Lower leg skin (tissue), 3 donors: ENCODE measurements at regions not wholly inside any gene's neighbourhood (a gene's known extent, or its start where the extent isn't known, plus 50 kb on each side); places are given as distances from the start of the nearest gene placed in this dataset.

Experiments used
- POLR2A ChIP-seq, 2 donors: fragments of 450-650 bp; IDR thresholded peaks; one replicate each; pipeline ENCODE4 v1.6.1; 2016 to 2017; ENCODE audit warnings: antibody characterized with exemption in 2 of 2, mild to moderate bottlenecking in 1 of 2, moderate library complexity in 1 of 2
- TF ChIP-seq, protein P1 (sequence below), 3 donors: fragments of 450-650 bp; IDR thresholded peaks; one replicate each; pipeline ENCODE4 v1.5.1; 2016; ENCODE audit warnings: antibody characterized with exemption in 3 of 3, mild to moderate bottlenecking in 3 of 3, moderate library complexity in 2 of 3

DNA sequence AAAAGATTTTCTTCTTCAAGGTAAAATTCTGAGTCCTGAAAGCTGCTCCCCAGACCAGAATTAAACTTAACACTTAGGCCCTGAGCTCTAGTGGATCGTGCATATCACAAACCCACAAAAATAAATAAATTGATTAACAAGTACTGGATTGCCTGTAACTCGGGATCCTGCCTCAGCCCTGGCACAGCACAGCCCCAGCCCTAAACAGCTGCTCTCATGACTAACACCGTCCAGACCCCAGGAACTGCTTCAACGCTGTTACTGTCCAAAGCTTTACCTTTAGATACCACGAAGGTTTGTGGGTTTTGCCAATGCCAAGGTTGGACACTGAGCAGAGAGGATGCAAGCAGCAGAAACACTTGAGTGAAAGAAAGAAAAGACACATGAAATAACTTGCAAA lies 172.5 kb downstream of the COPRS start:
- TF ChIP-seq, protein P1, sequence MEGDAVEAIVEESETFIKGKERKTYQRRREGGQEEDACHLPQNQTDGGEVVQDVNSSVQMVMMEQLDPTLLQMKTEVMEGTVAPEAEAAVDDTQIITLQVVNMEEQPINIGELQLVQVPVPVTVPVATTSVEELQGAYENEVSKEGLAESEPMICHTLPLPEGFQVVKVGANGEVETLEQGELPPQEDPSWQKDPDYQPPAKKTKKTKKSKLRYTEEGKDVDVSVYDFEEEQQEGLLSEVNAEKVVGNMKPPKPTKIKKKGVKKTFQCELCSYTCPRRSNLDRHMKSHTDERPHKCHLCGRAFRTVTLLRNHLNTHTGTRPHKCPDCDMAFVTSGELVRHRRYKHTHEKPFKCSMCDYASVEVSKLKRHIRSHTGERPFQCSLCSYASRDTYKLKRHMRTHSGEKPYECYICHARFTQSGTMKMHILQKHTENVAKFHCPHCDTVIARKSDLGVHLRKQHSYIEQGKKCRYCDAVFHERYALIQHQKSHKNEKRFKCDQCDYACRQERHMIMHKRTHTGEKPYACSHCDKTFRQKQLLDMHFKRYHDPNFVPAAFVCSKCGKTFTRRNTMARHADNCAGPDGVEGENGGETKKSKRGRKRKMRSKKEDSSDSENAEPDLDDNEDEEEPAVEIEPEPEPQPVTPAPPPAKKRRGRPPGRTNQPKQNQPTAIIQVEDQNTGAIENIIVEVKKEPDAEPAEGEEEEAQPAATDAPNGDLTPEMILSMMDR (IDR thresholded peaks at IDR 0.05), result no peak
- TF ChIP-seq POLR2A (IDR thresholded peaks at IDR 0.05), result no peak
